ENCODE measurements at regions not wholly inside any gene's neighbourhood (a gene's known extent, or its start where the extent isn't known, plus 50 kb on each side); places are given as distances from the start of the nearest gene placed in this dataset.

- no peaks in the 10 kb centered on the region for H3K4me1 ChIP-seq (ENCODE audit: control insufficient read depth, insufficient read depth, low read length)
- Mint-ChIP-seq H3K9me3 (peaks cover 30% of the 10 kb centered on the region), H3K27ac (no peak overlapping the region), H3K4me3 (no peak overlapping the region), H3K4me1 (peaks cover 4% of the 10 kb centered on the region), H3K36me3 (ENCODE audit: low read depth) (no peaks in the 10 kb centered on the region), H3K27me3 (ENCODE audit: insufficient read depth) (no peaks in the 10 kb centered on the region)
- no peak for TF ChIP-seq CTCF (conservative IDR thresholded peaks at IDR 0.05)
- no peaks in the 10 kb centered on the region for H3K27me3 ChIP-seq (ENCODE audit: control insufficient read depth, insufficient read depth, low read length, poor library complexity, severe bottlenecking)
- H3K27ac ChIP-seq (ENCODE audit: low read depth, low read length): no peak overlapping the region
- DNase-seq: no peak
- no peak overlapping the region for H3K4me3 ChIP-seq (ENCODE audit: low read length)
- H3K9me3 ChIP-seq (ENCODE audit: control insufficient read depth, low read length): peaks cover 9% of the 10 kb centered on the region
- no peaks in the 10 kb centered on the region for H3K36me3 ChIP-seq (ENCODE audit: control insufficient read depth, insufficient read depth, low read length)
- H3K9ac ChIP-seq (ENCODE audit: extremely low read depth, low read length, poor library complexity, severe bottlenecking): no peak overlapping the region
- WGBS, 2 experiments (ENCODE audit: insufficient coverage in 1 of 2, insufficient read length in 1 of 2): no CpG with 5 or more reads among the region's 1 CpG
These were observed 168.9 kb upstream of the FER start for GRCh38 chr5:108578791-108579190.

GRCh38 chr5:108567429-108567828 is 180.3 kb upstream of the FER start:
- Histone ChIP-seq H3K27ac (ENCODE audit: low read depth, low read length) (no peak overlapping the region), H3K4me3 (ENCODE audit: low read length) (no peak overlapping the region), H3K27me3 (ENCODE audit: control insufficient read depth, insufficient read depth, low read length, poor library complexity, severe bottlenecking) (no peaks in the 10 kb centered on the region), H3K9ac (ENCODE audit: extremely low read depth, low read length, poor library complexity, severe bottlenecking) (no peak overlapping the region), H3K36me3 (ENCODE audit: control insufficient read depth, insufficient read depth, low read length) (no peaks in the 10 kb centered on the region), H3K4me1 (ENCODE audit: control insufficient read depth, insufficient read depth, low read length) (peaks cover 2% of the 10 kb centered on the region), H3K9me3 (ENCODE audit: control insufficient read depth, low read length) (peaks cover 7% of the 10 kb centered on the region)
- H3K4me3 Mint-ChIP-seq: no peak overlapping the region
- no peaks in the 10 kb centered on the region for H3K36me3 Mint-ChIP-seq (ENCODE audit: low read depth)
- peaks cover 11% of the 10 kb centered on the region for H3K4me1 Mint-ChIP-seq
- peaks cover 4% of the 10 kb centered on the region for H3K27me3 Mint-ChIP-seq (ENCODE audit: insufficient read depth)
- peaks cover 6% of the 10 kb centered on the region for H3K9me3 Mint-ChIP-seq
- WGBS, 2 experiments (ENCODE audit: insufficient coverage in 1 of 2, insufficient read length in 1 of 2): 82 to 92% methylated on average over 7 to 9 of the region's 9 CpGs
- DNase-seq: no peak
- H3K27ac Mint-ChIP-seq: no peak overlapping the region
- no peak for TF ChIP-seq CTCF (conservative IDR thresholded peaks at IDR 0.05)

GRCh38 chr5:108564441-108564840 is 182.5 kb upstream of the FBXL17 start:
- Mint-ChIP-seq H3K9me3 (peaks cover 15% of the 10 kb centered on the region), H3K27ac (no peak overlapping the region), H3K36me3 (ENCODE audit: low read depth) (no peaks in the 10 kb centered on the region), H3K4me3 (no peak overlapping the region), H3K4me1 (peaks cover 22% of the 10 kb centered on the region), H3K27me3 (ENCODE audit: insufficient read depth) (no peaks in the 10 kb centered on the region)
- TF ChIP-seq CTCF (conservative IDR thresholded peaks at IDR 0.05): no peak
- H3K27me3 ChIP-seq (ENCODE audit: control insufficient read depth, insufficient read depth, low read length, poor library complexity, severe bottlenecking): no peaks in the 10 kb centered on the region
- no peak overlapping the region for H3K27ac ChIP-seq (ENCODE audit: low read depth, low read length)
- no peak overlapping the region for H3K9ac ChIP-seq (ENCODE audit: extremely low read depth, low read length, poor library complexity, severe bottlenecking)
- no peaks in the 10 kb centered on the region for H3K36me3 ChIP-seq (ENCODE audit: control insufficient read depth, insufficient read depth, low read length)
- H3K9me3 ChIP-seq (ENCODE audit: control insufficient read depth, low read length): peaks cover 7% of the 10 kb centered on the region
- no peak overlapping the region for H3K4me3 ChIP-seq (ENCODE audit: low read length)
- DNase-seq: no peak
- H3K4me1 ChIP-seq (ENCODE audit: control insufficient read depth, insufficient read depth, low read length): peaks cover 2% of the 10 kb centered on the region
